CD4-positive, alpha-beta T cell treated with Interleukin-21 for 1 hour (primary cell): ENCODE measurements at regions not wholly inside any gene's neighbourhood (a gene's known extent, or its start where the extent isn't known, plus 50 kb on each side); places are given as distances from the start of the nearest gene placed in this dataset.
A peak's percentile ranks its signal among the peaks of the same experiment; 100 is the strongest.

Source experiments
- DNase-seq: peaks from one replicate; pipeline ENCODE4 v3.0.0-alpha.2; 2020

GRCh38 chr5:40030661-40031060 is 605.9 kb upstream of the DAB2 start:
- DNase-seq: no peak

- DNase-seq: no peak
These were observed 605.1 kb upstream of the DAB2 start for GRCh38 chr5:40029711-40030495.

GRCh38 chr5:40027400-40027799 is 602.6 kb upstream of the DAB2 start:
- DNase-seq: no peak

GRCh38 chr5:40025586-40025985 is 600.8 kb upstream of the DAB2 start:
- DNase-seq: no peak

GRCh38 chr5:40022057-40022456 is 597.3 kb upstream of the DAB2 start:
- no peak for DNase-seq

- peak; percentile 28 for DNase-seq
These were observed 596.2 kb upstream of the DAB2 start for GRCh38 chr5:40021007-40021406.

- DNase-seq: no peak
These were observed 593.1 kb upstream of the DAB2 start for GRCh38 chr5:40017918-40018317.

- DNase-seq: no peak
These were observed 592.4 kb upstream of the DAB2 start for GRCh38 chr5:40017135-40017534.

GRCh38 chr5:40010436-40010835 is 585.7 kb upstream of the DAB2 start:
- no peak for DNase-seq

GRCh38 chr5:40006260-40006659 is 581.5 kb upstream of the DAB2 start:
- no peak for DNase-seq

- no peak for DNase-seq
These were observed 577.0 kb upstream of the DAB2 start for GRCh38 chr5:40001796-40002195.

GRCh38 chr5:39998518-39998917 is 573.7 kb upstream of the DAB2 start:
- no peak for DNase-seq

- DNase-seq: no peak
These were observed 571.2 kb upstream of the DAB2 start for GRCh38 chr5:39995990-39996389.

- no peak for DNase-seq
These were observed 567.9 kb upstream of the DAB2 start for GRCh38 chr5:39992617-39993202.

- DNase-seq: no peak
These were observed 561.8 kb upstream of the DAB2 start for GRCh38 chr5:39986614-39987013.

GRCh38 chr5:39980056-39980455 is 555.3 kb upstream of the DAB2 start:
- DNase-seq: no peak

GRCh38 chr5:39977066-39977655 is 552.4 kb upstream of the DAB2 start:
- no peak for DNase-seq

- DNase-seq: no peak
These were observed 545.5 kb upstream of the DAB2 start for GRCh38 chr5:39970117-39970798.

GRCh38 chr5:39968381-39968780 is 543.6 kb upstream of the DAB2 start:
- DNase-seq: no peak

- no peak for DNase-seq
These were observed 530.4 kb upstream of the DAB2 start for GRCh38 chr5:39955156-39955555.

- no peak for DNase-seq
These were observed 526.3 kb upstream of the DAB2 start for GRCh38 chr5:39951070-39951469.

GRCh38 chr5:39948867-39949468 is 524.2 kb upstream of the DAB2 start:
- DNase-seq: peak; percentile 79

- DNase-seq: no peak
These were observed 523.6 kb upstream of the DAB2 start for GRCh38 chr5:39948341-39948740.
